ENCODE measurements at regions not wholly inside any gene's neighbourhood (a gene's known extent, or its start where the extent isn't known, plus 50 kb on each side); places are given as distances from the start of the nearest gene placed in this dataset.

DNA sequence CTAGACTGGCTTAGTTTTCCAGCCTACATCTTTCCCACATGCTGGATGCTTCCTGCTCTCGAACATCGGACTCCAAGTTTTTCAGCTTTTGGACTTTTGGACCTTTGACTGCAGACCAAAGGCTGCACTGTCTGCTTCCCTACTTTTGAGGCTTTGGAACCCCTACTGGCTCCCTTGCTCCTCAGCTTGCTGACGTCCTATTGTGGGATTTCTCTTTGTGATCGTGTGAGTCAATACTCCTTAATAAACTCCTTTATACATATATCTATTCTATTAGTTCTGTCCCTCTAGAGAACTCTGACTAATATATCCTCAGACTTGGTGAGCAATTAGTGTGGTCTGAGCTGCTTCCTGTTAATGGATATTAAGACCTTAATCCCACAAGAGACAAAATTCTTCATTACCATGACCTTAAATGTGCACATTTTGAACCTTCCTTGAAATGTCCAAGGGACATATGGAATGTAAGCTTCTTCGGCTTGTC, 752.9 kb downstream of the CDH18 start:
- intact Hi-C loops (cut with micrococcal nuclease): no loop called here
- no peaks in the 10 kb centered on the region for H3K4me1 ChIP-seq (ENCODE audit: control insufficient read depth in 1 of 2, insufficient read depth in 2 of 2, low read length in 2 of 2)
- Mint-ChIP-seq H3K4me1 (no peaks in the 10 kb centered on the region), H3K27me3 (ENCODE audit: low read depth in 3 of 3) (no peaks in the 10 kb centered on the region), H3K9me3 (peaks cover 0 to 7% (median 2%) of the 10 kb centered on the region in 7 donors), H3K4me3 (no peak overlapping the region), H3K36me3 (no peaks in the 10 kb centered on the region), H3K27ac (no peak overlapping the region)
- H3K4me2 ChIP-seq (replicated peaks; ENCODE audit: extremely low read depth, low read length, poor library complexity, severe bottlenecking): no peak overlapping the region
- H3K36me3 ChIP-seq (replicated peaks in 1 of 2; ENCODE audit: control insufficient read depth in 1 of 2, insufficient read depth in 2 of 2, low read length in 2 of 2): no peaks in the 10 kb centered on the region
- H3K27me3 ChIP-seq (ENCODE audit: control insufficient read depth in 2 of 2, insufficient read depth in 2 of 2, low read length in 2 of 2): no peaks in the 10 kb centered on the region
- no peak overlapping the region for H3K4me3 ChIP-seq (replicated peaks in 1 of 3; ENCODE audit: low read depth in 2 of 3, low read length in 3 of 3)
- H3K9me3 ChIP-seq (replicated peaks in 1 of 2; ENCODE audit: control insufficient read depth in 1 of 2, insufficient read depth in 1 of 2, low read length in 2 of 2): peaks cover 0 to 6% of the 10 kb centered on the region in 2 donors
- no peak overlapping the region for H2AFZ ChIP-seq (ENCODE audit: insufficient read depth, low read depth, low read length, poor library complexity, severe bottlenecking)
- H3K27ac ChIP-seq (ENCODE audit: low read depth in 1 of 2, low read length in 2 of 2): no peak overlapping the region
- DNase-seq: no peak
- no peaks in the 10 kb centered on the region for H4K20me1 ChIP-seq (ENCODE audit: insufficient read depth, low read length)
- TF ChIP-seq, protein P1, sequence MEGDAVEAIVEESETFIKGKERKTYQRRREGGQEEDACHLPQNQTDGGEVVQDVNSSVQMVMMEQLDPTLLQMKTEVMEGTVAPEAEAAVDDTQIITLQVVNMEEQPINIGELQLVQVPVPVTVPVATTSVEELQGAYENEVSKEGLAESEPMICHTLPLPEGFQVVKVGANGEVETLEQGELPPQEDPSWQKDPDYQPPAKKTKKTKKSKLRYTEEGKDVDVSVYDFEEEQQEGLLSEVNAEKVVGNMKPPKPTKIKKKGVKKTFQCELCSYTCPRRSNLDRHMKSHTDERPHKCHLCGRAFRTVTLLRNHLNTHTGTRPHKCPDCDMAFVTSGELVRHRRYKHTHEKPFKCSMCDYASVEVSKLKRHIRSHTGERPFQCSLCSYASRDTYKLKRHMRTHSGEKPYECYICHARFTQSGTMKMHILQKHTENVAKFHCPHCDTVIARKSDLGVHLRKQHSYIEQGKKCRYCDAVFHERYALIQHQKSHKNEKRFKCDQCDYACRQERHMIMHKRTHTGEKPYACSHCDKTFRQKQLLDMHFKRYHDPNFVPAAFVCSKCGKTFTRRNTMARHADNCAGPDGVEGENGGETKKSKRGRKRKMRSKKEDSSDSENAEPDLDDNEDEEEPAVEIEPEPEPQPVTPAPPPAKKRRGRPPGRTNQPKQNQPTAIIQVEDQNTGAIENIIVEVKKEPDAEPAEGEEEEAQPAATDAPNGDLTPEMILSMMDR (IDR thresholded peaks at IDR 0.05): no peak
- H3K9ac ChIP-seq (ENCODE audit: insufficient read depth, low read length, poor library complexity, severe bottlenecking): no peak overlapping the region
- WGBS (ENCODE audit: insufficient coverage): 0% methylated on average over 1 of the region's 5 CpGs
- H3K79me2 ChIP-seq (ENCODE audit: insufficient read depth, low read length): no peaks in the 10 kb centered on the region

DNA sequence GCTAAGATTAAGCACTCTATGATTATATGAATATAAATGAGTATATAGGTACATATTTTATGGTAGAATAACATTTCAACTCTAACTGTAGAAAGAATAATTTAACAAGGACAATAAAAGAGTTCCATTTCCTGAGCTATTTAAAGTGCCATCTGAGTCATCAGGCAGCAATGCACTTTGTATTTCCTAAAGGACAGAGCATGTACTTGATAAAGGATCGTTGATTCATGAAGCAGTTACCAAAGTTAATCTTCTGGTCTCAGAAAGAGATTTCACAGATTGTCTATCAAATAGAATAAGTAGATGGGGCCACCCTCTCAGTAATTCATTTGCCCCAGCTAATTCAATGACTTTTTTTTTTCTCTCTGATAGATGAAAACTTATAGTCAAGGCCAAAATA, 747.8 kb downstream of the CDH18 start:
- Histone ChIP-seq H3K36me3 (replicated peaks in 1 of 2; ENCODE audit: control insufficient read depth in 1 of 2, insufficient read depth in 2 of 2, low read length in 2 of 2) (no peaks in the 10 kb centered on the region), H3K4me2 (replicated peaks; ENCODE audit: extremely low read depth, low read length, poor library complexity, severe bottlenecking) (no peak overlapping the region), H2AFZ (ENCODE audit: insufficient read depth, low read depth, low read length, poor library complexity, severe bottlenecking) (no peak overlapping the region), H3K4me3 (replicated peaks in 1 of 3; ENCODE audit: low read depth in 2 of 3, low read length in 3 of 3) (no peak overlapping the region), H3K9ac (ENCODE audit: insufficient read depth, low read length, poor library complexity, severe bottlenecking) (no peak overlapping the region), H3K9me3 (replicated peaks in 1 of 2; ENCODE audit: control insufficient read depth in 1 of 2, insufficient read depth in 1 of 2, low read length in 2 of 2) (peaks cover 4 to 7% of the 10 kb centered on the region in 2 donors), H3K4me1 (ENCODE audit: control insufficient read depth in 1 of 2, insufficient read depth in 2 of 2, low read length in 2 of 2) (no peaks in the 10 kb centered on the region), H4K20me1 (ENCODE audit: insufficient read depth, low read length) (no peaks in the 10 kb centered on the region), H3K27ac (ENCODE audit: low read depth in 1 of 2, low read length in 2 of 2) (no peak overlapping the region), H3K79me2 (ENCODE audit: insufficient read depth, low read length) (no peaks in the 10 kb centered on the region), H3K27me3 (ENCODE audit: control insufficient read depth in 2 of 2, insufficient read depth in 2 of 2, low read length in 2 of 2) (no peaks in the 10 kb centered on the region)
- H3K4me1 Mint-ChIP-seq: no peaks in the 10 kb centered on the region
- peaks cover 0 to 2% (median 0%) of the 10 kb centered on the region in 3 donors for H3K27me3 Mint-ChIP-seq (ENCODE audit: low read depth in 3 of 3)
- no peak overlapping the region for H3K4me3 Mint-ChIP-seq
- TF ChIP-seq, protein P1 (IDR thresholded peaks at IDR 0.05): no peak
- H3K36me3 Mint-ChIP-seq: no peaks in the 10 kb centered on the region
- peaks cover 0 to 5% (median 3%) of the 10 kb centered on the region in 7 donors for H3K9me3 Mint-ChIP-seq
- DNase-seq: no peak
- intact Hi-C loops (cut with micrococcal nuclease): no loop called here
- no CpG with 5 or more reads among the region's 1 CpG for WGBS (ENCODE audit: insufficient coverage)
- H3K27ac Mint-ChIP-seq: no peak overlapping the region

Measured in CD14-positive monocyte (primary cell).